SH-SY5Y (cell line): ENCODE measurements at regions not wholly inside any gene's neighbourhood (a gene's known extent, or its start where the extent isn't known, plus 50 kb on each side); places are given as distances from the start of the nearest gene placed in this dataset.

Experiments used
- GATA2 ChIP-seq: IDR thresholded peaks from 2 replicates; pipeline ENCODE4 v1.6.1; 2011; ENCODE audit warnings: mild to moderate bottlenecking, low read depth, low read length
- GATA3 ChIP-seq: IDR thresholded peaks from 2 replicates; pipeline ENCODE4 v1.6.1; 2011; ENCODE audit warnings: low read depth, mild to moderate bottlenecking, low read length, moderate library complexity

DNA sequence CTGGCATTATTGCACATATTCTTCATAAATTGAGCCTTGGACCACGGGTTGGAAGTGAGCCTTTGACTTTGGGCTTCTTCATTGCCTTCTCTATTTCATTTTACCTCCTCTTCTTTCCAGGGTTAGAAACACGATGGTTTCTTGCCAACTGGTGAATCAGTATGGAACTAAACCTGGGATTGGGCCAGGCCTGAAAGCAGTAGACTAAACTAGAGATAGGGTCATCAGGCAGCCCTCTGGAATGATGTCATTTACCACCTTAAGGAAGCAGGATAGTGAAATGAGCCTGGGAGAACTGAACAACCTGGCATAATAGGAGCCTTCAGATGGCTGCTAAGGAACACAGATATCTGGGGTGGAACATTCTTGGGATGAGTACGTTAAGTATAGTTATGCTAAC lies 67.5 kb upstream of the ATP8A1 start:
- TF ChIP-seq GATA3 (no peak), GATA2 (no peak)
